Activated CD4-positive, alpha-beta T cell treated with anti-CD3 and anti-CD28 coated beads for 1 hour (primary cell): ENCODE measurements at regions not wholly inside any gene's neighbourhood (a gene's known extent, or its start where the extent isn't known, plus 50 kb on each side); places are given as distances from the start of the nearest gene placed in this dataset.

Source experiments
- DNase-seq: peaks from one replicate; pipeline ENCODE4 v3.0.0-alpha.2; 2020

DNA sequence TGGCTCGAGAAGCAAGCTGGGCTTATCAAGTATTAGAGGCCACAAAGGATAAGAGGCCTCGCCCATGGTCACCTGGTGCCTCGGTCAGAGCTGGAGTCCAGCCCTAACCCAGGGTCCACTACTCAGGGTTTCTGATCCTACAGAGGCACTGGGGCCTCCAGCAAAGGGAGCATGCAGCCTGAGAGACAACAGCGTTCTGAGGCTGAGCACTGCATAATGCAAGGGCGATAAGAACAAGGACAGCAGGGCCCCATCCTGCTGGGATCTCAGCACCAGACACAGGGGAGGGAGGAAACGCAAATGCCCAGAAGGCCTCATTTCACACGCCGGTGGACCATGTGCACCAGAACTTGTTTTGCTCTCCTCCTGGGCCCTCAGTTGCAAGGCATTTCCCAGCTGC is 63.0 kb downstream of the C5orf15 start:
- no peak for DNase-seq

DNA sequence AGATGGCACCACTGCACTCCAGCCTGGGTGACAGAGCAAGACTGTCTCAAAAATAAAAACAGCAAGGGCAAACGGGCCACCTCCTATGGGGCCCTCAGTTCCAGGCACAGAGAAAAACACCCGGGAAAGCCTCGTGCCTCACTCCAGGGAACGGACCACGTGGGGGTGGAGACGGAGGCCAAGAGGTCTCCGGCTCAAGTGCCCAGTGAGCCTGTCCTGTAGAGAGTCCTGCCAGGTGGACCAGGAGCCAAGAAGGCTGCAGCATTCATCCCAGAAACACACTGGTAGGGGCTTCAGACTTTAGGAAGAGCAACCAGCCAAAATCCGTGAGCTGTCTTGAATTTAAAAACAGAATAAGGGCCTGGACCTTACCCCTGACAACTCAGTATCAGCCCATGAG is 63.8 kb downstream of the C5orf15 start:
- no peak for DNase-seq

DNA sequence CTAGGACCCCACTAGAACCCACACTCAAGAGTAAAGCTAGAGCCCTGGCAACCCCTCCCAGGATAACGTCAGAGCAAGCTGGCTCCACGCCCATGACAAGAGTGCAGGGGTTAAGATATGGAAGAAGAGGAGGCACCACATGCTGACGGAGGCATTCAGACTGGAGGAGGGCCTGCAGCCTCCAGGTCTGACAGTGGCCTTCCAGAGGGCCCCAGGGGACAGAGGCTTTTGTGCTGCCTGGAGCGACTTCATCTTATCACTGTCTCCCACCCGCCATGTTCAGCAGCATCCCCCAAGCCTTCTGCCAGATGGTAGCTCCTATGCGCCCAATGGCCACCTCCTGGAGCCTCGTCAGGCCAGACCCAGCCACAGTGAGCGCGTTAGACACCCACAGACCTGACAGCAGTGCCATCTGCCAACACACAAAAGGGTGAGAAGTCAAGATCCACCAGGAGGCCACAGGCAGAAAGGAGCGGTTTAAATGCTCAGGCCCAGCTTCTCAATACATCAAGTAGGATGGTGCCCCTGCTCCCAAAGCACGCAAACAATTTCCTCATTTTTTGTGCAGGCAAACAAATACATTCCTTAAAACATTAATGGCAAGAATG is 65.8 kb downstream of the C5orf15 start:
- DNase-seq, result no peak

DNA sequence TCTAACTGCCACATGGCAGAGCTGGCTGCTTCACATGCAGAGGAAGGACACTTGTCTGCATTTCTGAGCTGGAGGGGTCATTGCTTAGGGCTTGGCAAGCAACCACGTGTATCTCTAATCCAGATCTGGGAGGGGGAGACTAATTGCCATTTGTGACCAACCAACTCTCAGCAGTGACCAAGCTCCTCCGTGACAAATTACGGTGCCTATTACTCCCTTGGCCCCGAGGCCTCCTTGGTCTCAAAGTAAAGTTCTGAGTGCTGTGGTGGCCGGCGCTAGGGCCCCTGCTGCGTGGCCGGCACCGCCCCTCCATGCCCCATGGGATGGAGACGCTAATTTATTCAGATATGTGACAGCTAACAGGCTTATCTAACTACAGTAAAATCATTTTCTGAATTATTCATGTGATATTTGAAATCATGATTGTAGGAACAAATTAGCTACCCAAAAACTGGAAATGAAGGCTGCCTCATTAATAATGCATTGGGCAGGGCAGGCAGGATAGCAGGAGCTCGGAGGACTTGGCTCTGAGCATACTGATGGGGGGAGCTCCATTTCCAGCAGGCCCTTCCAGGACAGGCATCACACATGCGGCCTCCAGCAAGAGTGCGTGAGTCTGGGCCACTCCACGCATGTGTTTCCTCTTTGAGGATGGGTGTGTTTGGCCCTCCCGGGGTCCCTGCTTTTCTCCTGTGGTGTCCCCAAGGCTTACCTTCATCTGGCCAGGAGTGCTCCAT is 67.7 kb downstream of the C5orf15 start:
- no peak for DNase-seq

DNA sequence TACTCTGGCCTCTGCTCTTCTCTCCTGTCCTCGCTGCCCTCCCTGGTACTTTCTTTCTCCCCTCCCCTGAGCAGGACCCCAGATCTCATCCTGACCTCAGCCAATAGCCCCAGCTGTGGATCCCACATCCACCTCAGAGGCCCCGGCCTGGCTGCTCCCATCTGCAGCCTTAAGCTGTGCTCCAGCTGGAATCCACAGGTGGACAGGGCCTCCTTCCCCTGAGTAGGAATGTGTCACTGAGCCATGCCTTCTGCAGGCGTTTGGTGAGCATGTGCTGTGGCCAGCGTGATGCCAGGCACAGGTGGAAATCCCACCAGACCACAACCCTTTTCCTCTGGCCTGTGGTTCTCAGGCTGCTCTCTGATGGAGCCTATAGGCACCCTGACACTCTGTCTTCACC is 68.9 kb downstream of the C5orf15 start:
- DNase-seq, result no peak

DNA sequence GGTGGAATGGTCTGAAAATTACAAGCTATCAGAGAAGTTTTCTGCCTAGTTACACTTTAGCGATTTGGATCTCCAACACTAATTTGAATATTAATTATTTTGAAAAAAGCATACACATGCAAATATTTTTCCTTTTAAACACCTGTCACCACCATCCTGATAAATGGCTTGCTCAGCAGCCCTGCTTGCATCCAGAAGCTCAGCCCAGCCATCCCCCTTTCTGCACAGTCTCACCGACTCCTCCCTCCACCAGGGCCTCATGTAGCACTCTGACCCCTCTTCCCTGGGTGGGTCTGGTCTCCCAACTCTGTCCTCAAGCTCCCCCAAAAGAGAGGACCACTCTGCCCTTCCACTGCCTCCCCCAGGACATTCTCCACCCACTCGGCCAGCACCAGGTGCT is 70.0 kb downstream of the C5orf15 start:
- DNase-seq, result no peak

DNA sequence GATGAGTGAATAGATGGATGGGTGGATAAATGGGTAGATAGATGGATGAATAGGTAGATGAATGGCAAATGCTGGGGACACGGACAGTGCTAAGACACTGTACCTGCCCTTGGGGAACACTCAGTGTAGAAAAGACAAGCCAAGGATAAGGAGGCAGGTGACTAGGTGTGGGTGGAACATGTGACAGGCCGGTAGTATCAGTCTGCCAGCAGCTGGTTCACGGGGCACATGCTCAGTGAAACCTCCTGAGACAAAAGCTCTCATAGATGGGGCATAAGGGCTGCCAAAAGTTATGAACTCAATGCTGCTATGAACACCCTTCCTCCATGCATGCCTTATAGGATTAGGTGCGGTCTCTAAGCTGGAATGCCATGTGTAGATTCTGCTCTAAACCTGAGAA is 71.0 kb downstream of the C5orf15 start:
- DNase-seq, result no peak

DNA sequence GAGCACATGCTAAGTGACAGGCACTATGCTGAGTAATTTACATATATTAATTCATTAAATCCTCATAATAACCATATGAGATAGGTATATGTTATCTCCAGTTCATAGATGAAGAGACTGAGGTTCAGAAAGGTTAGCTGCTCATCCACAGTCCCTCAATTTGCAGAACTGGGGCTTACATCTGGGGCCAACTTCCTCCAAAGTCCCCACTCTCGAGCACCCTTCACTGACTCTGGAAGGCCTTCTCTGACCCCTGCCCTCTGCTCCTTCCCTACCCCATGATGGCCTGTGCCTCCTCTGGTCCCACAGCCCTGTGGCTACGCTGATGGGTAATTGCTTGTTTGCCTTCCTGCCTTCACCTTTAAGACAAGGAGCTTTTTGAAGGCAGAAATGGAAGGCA is 71.6 kb downstream of the C5orf15 start:
- DNase-seq, result no peak

DNA sequence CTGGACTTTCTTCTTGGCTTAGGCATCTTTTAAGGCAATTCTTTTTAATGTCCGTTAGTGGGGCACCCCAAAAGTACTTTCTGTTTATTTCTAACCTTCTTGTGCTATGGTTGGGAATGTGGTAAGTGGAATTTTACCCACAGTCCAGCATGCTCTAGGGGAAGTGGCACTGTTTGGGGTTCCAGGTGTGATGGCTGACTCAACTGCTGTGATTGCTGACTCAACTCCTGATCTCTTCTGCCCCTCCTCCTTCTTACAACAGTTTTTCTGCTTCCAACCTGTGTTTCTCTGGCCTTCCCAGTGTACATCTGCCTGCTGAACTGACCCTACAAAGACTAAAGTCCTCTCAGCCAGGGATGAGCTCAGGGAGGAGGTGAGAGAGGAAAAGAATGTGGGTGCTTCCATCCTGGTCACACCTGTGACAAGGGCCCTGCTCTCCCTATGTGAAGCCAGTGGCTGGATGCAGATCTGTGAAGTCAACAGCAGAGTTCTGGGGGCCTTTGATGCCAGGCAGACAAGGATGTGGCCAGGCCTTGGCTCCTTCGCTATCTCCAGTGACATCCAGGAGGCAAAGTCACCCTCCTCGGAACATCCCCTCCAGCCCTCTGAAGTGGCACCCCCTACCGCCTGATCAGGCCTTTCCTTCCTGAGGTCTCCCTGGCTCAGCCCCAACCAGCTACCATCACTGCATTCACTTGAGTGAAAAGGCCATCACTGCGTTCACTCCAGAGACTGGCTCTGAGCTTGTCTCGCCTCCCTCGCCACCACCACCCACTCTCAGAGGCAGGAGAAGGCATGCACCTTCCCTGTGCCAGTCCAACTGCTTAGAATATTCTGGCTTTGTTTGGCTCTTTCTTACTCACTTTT is 72.2 kb downstream of the C5orf15 start:
- no peak for DNase-seq

DNA sequence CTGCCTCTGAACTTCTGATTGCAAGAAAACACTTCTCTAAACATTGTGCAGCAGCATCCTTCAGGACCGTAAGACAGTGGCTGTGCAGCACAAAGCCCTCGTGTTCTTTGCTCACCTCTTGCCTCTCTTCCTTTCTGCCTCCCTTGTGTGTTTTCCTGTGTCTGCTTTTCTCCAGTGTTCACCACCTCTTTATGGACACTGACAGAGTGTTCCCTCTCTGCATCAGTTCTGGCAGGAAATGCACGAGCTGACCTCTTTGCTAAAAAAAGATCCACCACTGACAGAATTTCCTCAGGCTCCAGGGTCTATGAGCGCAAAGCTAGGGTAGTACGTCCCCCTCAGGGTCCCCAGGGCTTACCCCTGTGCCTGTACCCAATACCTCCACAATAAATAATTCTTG is 74.3 kb downstream of the C5orf15 start:
- DNase-seq, result no peak

DNA sequence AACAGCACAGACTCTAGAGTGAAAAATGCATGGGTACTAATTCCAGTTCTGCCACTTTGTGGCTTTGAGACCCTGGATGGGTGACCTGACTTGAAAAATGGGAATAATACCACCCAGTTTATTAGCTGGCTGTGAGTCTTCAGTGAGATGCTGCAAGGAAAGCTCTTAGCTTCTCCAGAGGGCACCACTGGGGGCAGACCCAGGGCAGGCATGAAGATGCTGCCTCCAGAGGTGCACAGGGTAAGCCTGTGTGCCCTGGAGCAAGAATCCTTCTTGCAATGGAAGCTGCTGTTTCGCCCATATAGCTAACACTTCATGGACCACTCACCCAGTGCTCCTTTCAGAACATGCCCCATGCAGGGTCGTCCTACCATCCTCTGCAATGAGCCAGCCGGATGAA is 75.7 kb downstream of the C5orf15 start:
- DNase-seq, result no peak

DNA sequence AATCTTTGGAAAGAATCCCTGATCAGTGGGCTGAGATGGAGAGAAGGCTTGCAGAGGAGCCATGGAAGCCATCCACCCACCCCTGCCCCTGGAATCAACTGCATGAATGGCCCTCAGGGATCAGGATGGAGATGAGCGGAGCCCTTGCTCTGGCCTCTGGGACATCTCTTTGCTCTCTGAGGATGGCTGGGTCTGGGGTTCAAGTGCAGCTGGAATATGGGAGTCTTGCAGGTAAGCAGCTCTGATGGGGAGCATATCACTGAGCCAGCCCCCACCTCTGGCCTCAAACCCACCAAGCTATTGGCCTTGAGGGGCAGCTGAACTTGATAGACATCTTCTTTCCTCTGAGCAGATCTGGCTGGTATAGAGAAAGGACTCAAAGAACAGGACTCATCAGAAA is 76.1 kb downstream of the C5orf15 start:
- no peak for DNase-seq

DNA sequence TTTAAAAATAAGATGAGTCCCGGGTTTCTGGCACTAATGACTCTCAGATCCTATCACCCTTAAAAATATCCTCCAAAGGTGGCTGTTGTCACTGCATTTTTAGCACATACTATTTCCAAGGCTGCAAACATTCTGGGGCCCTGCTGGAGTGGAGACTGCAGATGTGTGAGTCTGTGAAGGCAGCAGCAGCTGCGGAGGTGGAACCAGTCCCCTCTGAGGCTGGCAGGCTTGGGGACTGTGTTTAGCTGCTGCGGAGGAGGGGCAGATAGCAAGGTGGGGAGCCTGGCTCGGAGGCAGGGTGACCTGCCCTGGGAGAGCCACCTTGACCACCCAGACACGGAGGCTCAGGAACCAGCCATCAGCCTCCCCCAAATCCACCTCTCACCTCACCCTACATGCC is 77.0 kb downstream of the C5orf15 start:
- DNase-seq, result no peak

DNA sequence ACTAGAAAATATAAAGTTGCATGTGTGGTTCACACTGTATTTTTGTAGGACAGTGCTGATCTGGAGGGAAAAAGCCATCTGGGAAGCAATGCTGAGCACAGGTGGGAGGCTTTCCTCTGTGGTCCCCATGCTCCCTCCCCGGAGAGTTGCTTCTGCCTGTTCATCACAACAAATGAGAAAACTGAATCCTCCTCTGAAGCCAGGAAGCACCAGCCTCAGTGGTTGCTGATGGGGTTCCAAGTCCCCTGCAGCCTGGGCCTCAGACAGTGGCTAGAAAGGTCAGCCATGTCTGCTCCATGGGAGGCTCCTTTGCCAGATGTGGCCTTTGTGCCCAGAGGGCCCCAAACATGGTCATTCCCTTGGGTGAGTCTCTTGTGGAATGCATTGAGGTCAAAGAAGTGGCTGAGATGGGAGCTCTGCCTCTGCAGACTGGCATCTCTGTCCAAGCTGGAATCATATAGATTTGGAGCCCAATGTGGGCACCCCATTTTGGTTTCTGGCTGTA is 77.6 kb downstream of the C5orf15 start:
- no peak for DNase-seq

DNA sequence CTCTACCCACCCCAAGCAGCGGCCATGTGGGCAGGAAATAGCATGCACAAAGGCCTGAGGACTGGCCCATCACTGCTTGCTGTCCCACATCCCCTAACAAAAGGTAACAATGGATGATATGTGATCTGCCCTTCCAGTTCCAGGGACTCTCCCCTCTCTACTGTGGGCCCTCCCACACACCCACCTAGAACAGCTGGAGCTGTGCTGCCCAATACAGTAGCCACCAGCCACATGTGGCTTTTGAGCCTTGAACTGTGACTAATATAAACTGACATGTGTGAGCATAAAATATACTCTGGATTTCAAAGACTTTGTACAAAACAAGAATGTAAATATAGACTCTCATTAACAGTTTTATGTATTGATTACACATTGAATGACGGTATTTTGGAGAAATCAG is 78.1 kb downstream of the C5orf15 start:
- DNase-seq, result no peak

DNA sequence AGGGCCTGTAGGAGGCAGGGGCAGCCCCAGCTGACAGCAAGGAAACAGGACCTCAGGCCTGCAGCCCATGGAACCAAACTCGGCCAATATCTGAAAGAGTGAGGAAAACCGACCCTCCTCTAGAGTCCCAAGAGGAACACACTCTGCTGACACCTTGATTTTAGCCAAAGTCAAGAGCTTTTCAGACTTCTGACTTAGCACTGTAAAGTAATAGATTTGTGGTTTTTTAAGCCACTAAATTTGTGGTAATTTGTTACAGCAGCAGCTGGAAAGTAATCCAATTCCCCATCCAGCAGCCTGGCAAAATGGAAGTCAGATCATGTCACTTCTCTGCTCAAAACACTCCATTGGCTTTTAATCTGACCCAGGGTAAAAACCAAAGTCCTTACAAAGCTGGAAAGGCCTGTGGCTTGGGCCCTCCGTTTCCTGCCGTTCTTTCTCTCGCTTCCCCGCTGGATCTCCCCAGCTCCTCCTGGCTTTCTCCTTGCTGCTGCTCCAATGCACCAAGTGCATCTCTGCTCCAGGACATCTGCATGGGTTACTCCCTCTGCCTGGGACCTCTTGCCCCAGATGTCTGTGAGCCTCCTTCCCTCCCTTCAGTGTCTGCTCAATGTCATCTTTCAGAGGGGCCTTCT is 79.0 kb downstream of the C5orf15 start:
- DNase-seq, result no peak

DNA sequence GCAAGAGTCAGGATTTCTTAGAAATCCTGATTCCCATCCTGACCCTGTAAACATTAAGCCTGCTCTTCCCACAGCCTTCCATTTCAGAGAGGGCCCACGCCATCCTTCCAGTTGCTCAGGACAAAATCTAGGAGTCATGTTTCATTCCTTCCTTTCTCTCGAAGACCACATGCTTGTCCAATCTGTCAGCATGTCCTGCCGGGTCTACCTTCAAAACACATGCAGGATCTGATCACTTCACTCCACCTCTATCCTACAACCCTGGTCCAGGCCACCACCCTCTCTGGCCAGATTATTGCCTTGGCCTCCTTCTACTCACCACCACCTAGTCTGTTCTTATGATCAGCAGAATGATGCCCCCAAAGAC is 79.8 kb downstream of the C5orf15 start:
- no peak for DNase-seq

DNA sequence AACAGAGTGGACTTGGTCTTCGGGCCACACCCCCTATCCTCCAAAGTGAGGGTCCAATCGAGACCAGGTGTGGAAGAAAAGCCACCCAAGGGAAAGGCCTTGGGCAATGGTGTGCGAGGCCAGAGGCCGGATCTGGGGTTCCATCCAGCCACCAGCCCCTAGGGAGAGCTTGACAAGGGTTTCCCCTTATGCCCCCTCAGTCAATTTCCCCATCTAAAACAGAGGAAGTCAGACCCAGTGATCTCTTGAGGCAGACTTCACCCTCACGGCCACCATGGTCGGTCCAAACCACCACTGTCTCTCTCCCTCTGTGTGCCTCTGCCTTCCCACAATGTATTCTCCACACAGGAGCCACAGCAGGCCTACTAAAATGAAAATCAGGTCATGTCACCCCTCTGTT is 82.9 kb downstream of the C5orf15 start:
- no peak for DNase-seq

DNA sequence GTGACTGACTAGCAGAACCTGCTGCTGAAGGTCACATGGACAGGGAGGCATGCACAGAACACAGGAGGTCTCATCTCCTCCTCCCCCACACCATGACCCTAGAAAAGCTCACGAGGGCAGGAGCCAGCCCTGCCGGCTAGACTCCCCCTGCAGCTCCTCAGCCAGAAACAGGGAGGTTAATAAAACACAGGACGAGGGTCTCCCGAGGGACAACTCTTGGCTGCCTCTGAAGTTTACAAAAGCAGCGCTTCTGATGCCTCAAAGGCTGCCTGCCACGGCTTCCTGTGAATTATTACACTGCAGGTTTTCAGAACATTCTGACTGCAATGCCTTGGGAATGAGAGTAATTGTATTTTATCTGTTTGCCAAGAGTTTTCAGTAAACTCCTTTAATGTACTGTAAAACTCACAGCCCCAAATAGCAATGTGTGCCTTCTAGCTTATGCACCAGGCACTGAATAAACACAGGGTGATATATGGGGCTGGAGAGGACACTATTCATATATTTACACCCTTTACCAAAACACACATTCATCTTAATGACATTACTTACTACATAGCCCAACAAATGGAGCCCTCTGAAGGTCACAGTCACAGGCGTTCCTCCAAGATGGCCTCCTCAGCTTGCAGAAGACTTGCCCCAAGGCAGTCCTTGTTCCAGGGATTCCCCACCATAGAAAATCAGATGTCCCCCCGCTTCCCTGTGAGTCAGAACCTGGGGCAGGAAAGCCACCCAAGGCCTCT is 83.7 kb downstream of the C5orf15 start:
- DNase-seq, result no peak

DNA sequence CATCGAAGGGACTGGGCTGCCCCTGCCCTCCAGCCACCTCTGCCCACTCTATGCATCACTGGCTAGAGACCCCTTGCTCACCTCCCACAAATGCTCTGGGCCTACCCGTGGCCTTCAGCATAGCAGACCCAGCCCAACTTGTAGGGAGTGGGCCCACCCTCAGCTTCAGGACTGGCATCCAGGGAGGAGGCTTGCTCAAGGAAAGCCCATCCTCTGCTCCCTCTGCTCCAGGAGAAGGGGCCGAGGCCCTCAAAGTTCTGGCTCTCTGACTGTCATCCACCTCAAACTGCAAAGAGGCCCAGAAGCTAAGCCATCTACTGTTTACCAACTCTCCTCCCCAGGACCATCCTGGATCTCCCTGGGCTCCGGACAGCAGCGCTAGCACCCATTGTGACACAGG is 84.5 kb downstream of the C5orf15 start:
- DNase-seq, result no peak

DNA sequence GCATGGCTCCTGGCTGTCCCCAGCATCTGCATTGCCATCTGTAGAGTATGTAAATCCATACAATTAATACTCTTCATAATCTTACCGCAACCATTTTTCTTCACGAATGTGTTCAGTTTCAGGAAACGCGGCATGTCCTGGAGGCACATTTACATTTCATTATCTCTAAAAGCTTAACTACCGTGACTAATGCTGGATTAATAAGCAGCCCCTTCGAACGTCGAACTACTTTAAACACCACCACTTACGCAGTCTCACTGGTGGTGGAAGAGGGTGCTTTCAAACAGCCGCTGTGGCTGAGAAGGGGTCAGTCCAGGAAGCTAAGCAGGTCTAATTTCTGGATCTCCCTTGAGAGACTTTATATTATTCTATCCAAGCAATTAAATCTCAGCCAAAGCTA is 85.6 kb downstream of the C5orf15 start:
- no peak for DNase-seq

DNA sequence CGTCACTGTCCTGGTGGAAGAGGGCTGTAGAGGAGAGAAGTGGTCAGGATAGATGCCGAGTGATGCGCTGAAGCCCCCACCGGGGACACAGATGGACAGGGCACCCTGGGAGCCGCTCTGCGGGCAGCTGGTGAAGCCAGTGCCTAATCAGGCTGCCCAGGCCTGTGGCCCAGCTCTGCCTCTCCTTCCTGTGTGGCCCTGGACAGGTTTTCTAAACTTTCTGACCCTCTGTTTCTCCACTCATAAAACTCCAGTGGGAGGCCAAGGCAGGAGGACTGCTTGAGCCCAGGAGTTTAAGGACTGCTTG is 86.1 kb downstream of the C5orf15 start:
- DNase-seq, result no peak
